ENCODE measurements at regions not wholly inside any gene's neighbourhood (a gene's known extent, or its start where the extent isn't known, plus 50 kb on each side); places are given as distances from the start of the nearest gene placed in this dataset.

GRCh38 chr4:100827756-100828155, 309.9 kb upstream of the EMCN start:
- Mint-ChIP-seq H3K27ac (no peak overlapping the region), H3K27me3 (ENCODE audit: low read depth) (no peaks in the 10 kb centered on the region; the same call in 1 of the 2 replicates)

More at GRCh38 chr4:100827756-100828155, 309.9 kb upstream of the EMCN start:
- H3K4ac ChIP-seq (ENCODE audit: low read depth, low read length), result no peak overlapping the region
- no peak overlapping the region for H4K8ac ChIP-seq (replicated peaks; ENCODE audit: insufficient read length, low read depth, low read length)
- H3K79me1 ChIP-seq (ENCODE audit: insufficient read depth, low read depth, low read length, poor library complexity, severe bottlenecking), result no peaks in the 10 kb centered on the region
- no peak overlapping the region for H3T11ph ChIP-seq (ENCODE audit: low read length)
- H4K5ac ChIP-seq (ENCODE audit: insufficient read length, low read depth, low read length), result no peak overlapping the region
- no peak overlapping the region for H3K9ac ChIP-seq (ENCODE audit: extremely low read depth, insufficient read length, low read length)
- H2BK120ac ChIP-seq (ENCODE audit: low read depth, low read length, poor library complexity, severe bottlenecking), result no peak overlapping the region
- H3K4me1 ChIP-seq (ENCODE audit: insufficient read depth, low read length), result peaks cover 9% of the 10 kb centered on the region
- H3K9me3 ChIP-seq (ENCODE audit: control insufficient read depth, low read depth, low read length), result no peaks in the 10 kb centered on the region
- H3K18ac ChIP-seq (ENCODE audit: insufficient read length, low read depth, low read length), result no peak overlapping the region
- Mint-ChIP-seq H3K4me3 (no peak overlapping the region), H3K4me1 (peaks cover 10 to 11% of the 10 kb centered on the region in 2 experiments), H3K36me3 (ENCODE audit: insufficient read depth in 1 of 3, low read depth in 3 of 3) (peaks cover 0 to 17% (median 0%) of the 10 kb centered on the region in 3 experiments; a peak in 2 of 7 replicates), H3K9me3 (peaks cover 6 to 8% of the 10 kb centered on the region in 2 experiments; a peak in 4 of 5 replicates)
- no peaks in the 10 kb centered on the region for H3K27me3 ChIP-seq (ENCODE audit: insufficient read depth, low read length)
- H3K56ac ChIP-seq (ENCODE audit: insufficient read length, low read depth, low read length), result no peak overlapping the region
- H2BK5ac ChIP-seq (ENCODE audit: insufficient read length, low read length), result no peak overlapping the region
- DNase-seq, result no peak
- no peaks in the 10 kb centered on the region for H3K23me2 ChIP-seq (ENCODE audit: insufficient read length, low read depth, low read length, poor library complexity, severe bottlenecking)
- no peak overlapping the region for H2BK12ac ChIP-seq (ENCODE audit: insufficient read length, low read depth, low read length)
- H3K23ac ChIP-seq (ENCODE audit: insufficient read length, low read depth, low read length), result no peak overlapping the region
- no peak overlapping the region for H4K91ac ChIP-seq (ENCODE audit: insufficient read length, low read depth, low read length)
- no peaks in the 10 kb centered on the region for H3K79me2 ChIP-seq (ENCODE audit: insufficient read depth, low read length)
- no peaks in the 10 kb centered on the region for H4K20me1 ChIP-seq (ENCODE audit: control insufficient read depth, insufficient read depth, insufficient read length)
- no peak overlapping the region for H2BK20ac ChIP-seq (ENCODE audit: low read depth, low read length, poor library complexity, severe bottlenecking)
- H2AK5ac ChIP-seq (ENCODE audit: insufficient read length, low read length), result no peak overlapping the region
- H3K27ac ChIP-seq (ENCODE audit: insufficient read length, low read depth, low read length), result no peak overlapping the region
- H2AFZ ChIP-seq (ENCODE audit: low read length), result no peak overlapping the region
- no peak for TF ChIP-seq CTCF (conservative IDR thresholded peaks at IDR 0.05)
- no peak overlapping the region for H3K4me2 ChIP-seq (ENCODE audit: insufficient read depth, insufficient read length, low read length)
- H2BK15ac ChIP-seq (ENCODE audit: low read depth, low read length), result no peak overlapping the region
- H3K14ac ChIP-seq (ENCODE audit: insufficient read depth, low read length), result no peak overlapping the region

All from H9 (cell line).